8988T (cell line): ENCODE measurements at regions not wholly inside any gene's neighbourhood (a gene's known extent, or its start where the extent isn't known, plus 50 kb on each side); places are given as distances from the start of the nearest gene placed in this dataset.
A peak's percentile ranks its signal among the peaks of the same experiment; 100 is the strongest.
"Not testable (repeated sequence)": the region's sequence is repeated elsewhere in the genome, so short reads cannot be mapped to it uniquely, and the experiment has no call there.

Experiments used
- DNase-seq: peaks from one replicate; pipeline ENCODE4 v3.0.0; 2011

- DNase-seq: no peak
Measured at GRCh38 chr10:28969413-28969812, 292.1 kb downstream of the BAMBI start.

GRCh38 chr10:28970231-28970630, 292.9 kb downstream of the BAMBI start:
- DNase-seq: no peak

DNA sequence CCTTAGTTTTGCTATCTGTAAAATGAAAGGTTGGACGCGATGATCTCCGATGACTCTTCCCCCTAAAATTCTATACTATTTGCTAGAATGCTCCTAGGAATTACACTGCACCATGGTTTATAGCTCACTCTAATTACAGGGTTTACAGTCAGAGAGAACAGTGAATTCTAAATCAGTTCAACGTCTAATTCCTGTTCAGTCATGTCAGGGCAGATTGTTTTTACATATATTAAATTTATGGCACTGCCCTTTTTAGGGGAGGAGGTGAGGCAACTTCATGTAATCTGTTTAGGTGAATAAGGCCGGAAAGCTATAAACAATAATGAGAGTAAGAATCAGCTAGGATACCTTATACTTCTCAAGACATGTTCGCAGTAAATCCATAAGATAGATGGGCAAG, 293.9 kb downstream of the BAMBI start:
- DNase-seq: no peak

GRCh38 chr10:28971764-28972163, 294.4 kb downstream of the BAMBI start:
- no peak for DNase-seq

GRCh38 chr10:28973309-28973972, 296.1 kb downstream of the BAMBI start:
- no peak for DNase-seq

DNA sequence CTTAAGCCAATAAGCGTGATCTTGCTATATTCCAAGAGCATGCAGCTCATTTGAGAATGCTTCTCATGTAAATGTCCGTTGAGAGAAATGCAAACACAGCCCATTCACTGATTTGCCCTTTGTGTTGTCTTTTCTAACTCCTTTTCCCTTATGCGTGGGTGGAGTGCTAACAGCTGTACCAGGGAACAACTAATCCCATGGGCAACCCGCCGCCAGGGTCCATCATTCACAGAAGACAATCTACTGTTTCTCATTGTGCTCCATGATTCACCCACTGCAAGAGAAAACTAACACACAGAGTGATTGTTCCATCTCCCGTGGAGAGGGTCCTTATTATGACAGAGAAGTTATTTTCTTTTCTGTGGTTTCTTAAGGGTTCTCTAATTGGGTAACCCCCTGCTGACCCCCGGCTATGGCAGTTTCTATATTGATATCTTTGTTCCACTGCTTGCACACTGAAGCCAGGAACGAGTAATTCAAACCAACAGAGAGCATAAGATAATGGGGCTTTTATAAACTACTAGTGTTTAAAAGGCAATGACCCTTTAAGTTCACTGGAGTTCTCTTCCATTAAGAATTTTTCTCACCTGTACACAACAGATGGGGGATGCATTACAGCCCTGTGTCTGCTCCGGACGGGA, 298.7 kb downstream of the BAMBI start:
- no peak for DNase-seq

DNA sequence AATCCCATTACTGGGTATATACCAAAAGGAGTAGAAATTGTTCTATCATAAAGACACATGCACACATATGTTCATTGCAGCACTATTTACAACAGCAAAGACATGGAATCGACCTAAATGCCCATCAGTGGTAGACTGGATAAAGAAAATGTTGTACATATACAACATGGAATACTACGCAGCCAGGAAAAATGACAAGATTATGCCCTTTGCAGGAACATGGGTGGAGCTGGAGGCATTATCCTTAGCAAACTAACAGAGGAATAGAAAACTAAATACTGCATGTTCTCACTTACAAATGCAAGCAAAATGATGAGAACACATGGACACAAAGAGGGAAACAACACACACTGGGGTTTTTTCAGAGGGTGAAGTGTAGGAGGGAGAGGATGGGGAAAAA, 300.2 kb downstream of the BAMBI start:
- no peak for DNase-seq

DNA sequence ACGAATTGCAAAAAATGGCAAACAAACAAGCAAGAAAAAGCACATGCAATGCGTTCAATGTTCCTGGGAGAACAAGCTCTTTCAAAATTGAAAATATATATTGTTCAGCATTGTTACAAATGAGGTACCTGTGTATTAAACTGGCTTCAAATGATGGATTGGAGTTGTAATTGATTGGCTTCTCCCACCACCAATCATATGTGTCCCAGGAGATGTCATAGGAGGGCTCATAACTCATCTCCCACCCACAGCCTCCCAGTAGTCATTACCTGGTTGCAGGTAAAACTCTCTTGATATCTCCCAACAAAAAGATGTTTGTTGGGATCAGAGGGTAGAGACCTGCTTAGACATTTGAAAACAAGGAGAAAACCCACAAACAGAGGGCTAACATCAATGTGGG, 302.9 kb downstream of the BAMBI start:
- DNase-seq: no peak

DNA sequence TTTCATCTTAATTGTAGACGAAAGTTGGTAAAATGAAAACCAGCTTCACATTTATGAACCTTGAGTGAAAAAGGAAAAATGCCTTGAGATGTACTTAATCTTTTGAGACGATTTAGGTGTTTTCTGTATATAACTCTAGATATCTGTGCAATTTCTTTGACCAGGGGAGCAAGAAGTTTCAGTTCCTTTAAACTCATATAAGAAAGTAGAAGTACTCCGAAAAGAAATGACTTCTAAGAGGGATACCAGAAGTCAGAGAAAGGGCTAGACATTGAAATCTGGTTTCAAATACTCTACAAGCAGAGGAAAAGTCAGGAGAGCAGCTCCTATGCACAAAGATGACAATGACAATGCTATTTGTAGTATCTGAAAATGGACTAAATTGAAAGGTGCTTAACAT, 303.7 kb downstream of the BAMBI start:
- no peak for DNase-seq

DNA sequence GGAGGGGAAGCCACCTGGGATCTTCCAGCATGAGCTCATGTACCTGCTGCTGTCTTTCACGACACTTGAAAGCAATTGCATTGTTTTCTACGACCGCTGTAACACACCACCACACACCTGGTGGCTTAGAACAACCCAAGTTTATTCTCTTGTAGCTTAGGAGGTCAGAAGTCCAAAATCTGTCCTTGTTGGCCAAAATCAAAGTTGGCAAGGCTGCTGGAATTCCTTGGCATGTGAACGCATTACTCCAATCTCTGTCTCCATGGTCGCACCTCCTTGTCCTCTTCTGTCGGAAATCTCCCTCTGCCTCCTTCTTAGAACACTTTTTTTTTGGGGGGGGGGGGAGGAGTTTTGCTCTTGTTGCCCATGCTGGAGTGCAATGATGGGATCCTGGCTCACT, 305.7 kb downstream of the BAMBI start:
- DNase-seq: no peak

- DNase-seq: no peak
Measured at GRCh38 chr10:28983799-28984198, 305.1 kb upstream of the LYZL1 start.

- peak; percentile 22 for DNase-seq
Measured at GRCh38 chr10:28984431-28984830, 304.4 kb upstream of the LYZL1 start.

GRCh38 chr10:28985137-28985885, 303.6 kb upstream of the LYZL1 start:
- DNase-seq: no peak

- no peak for DNase-seq
Measured at GRCh38 chr10:28986117-28986792, 302.6 kb upstream of the LYZL1 start.

GRCh38 chr10:28986856-28987255, 302.0 kb upstream of the LYZL1 start:
- no peak for DNase-seq

DNA sequence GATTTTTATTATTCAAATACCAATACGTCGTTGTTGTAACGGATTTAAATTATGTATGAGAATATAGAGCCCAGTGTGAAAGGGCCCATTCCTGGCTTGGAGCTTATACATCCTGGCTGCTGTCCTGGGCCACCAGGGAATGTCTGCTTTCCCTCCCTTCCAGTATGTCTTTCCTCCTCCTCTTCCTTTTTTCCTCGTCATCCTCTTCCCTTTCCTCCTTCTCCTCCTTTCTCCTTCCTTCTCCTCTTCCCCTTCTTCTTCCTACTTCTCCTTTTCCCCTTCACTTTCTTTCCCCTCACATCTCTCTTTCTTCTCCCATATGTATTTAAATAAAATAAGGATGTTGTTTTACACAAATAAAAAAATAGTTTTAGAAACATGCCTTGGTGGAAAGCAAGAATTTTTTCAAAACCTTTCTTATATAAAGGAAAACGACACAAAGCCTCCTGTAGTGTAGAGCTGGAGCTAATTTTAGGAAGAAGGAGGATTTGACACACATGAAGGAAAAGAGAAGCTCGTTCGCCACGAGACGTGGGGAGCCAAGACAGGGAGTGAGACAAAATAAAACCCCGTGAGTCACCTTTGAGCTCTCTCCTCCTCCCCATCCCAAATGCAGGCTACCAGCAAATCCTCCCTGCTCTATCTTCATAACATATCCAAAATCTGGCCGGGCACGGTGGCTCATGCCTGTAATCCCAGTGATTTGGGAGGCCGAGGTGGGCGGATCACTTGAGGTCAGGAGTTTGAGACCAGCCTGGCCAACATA, 301.1 kb upstream of the LYZL1 start:
- DNase-seq: no peak

GRCh38 chr10:28988980-28989379, 299.9 kb upstream of the LYZL1 start:
- no peak for DNase-seq

DNA sequence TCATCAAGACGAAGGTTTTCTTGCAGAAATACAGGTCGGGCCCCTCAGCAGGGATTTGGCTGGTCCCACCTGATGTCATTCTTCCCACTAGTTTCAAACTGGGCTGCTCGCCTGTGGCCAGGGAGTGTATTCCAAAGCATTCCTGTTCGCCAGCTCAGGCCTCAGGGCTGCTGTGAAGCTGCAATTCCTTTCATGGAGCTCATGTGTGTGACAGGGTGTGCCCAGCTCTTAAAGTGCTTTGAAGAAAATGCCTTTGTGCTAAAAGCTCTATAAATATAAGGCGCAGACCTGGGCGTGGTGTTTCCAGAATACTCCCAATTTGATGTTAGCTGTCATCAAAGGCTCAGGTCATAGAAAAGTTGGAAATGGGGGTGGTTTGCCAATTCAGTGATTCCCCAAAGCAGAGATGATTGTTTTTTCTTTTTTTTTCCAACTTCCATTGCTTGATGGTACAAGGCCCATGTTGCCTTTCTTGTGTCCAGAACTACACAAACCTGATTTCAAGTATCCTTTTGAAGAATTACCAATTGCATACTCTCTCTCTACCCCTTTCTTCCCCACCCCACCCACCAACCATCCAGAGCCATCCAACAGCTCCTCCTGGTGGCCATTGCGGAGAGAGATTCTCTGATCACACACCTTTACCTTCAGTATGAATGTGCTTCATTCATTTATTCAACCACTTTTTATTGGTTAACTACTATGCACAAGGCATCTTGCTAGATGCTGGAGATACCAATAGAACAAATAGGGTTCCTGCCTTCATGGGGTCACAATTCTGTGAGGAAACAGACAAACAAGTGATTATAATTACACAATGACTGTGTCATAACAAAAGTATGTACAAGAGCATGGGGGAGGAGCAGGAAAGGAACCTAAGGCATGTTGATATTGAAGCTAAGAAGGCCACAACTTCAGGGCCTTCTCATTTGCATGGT, 297.3 kb upstream of the LYZL1 start:
- peak; percentile 26 for DNase-seq

DNA sequence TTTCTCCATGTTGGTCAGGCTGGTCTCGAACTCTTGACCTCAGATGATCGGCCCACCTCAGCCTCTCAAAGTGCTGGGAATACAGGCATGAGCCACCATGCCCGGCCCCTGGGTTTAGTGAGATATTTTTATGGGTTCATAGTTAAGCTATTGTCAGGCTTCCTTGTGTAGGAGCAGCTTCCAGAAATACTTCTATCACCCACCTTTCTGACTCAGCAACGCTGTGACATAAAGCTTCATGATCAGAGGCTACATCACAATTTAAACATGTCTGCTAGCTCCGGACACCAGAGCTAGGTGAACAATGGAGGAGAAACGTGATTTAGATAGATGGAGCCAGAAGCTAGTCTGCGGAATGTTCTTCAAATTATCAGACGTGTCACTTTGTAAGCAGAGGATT, 295.8 kb upstream of the LYZL1 start:
- no peak for DNase-seq

GRCh38 chr10:28993861-28994260, 295.0 kb upstream of the LYZL1 start:
- no peak for DNase-seq

DNA sequence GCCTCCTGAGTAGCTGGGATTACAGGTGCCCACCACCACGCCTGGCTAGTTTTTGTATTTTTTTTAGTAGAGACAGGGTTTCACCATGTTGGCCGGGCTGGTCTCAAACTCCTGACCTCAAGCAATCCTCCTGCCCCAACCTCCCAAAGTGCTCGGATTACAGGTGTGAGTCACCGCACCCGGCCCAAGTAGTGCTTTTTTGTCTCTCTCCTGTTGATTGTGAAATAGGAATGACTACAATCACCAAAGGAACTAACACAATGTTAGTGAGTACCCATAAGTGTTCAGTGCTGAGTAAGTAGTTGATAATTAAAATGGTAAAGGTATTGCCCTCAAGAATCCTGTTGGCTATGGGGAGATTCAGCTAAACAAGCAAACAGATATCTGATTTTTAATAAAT, 294.1 kb upstream of the LYZL1 start:
- DNase-seq: not testable (repeated sequence)

GRCh38 chr10:28995497-28995896, 293.4 kb upstream of the LYZL1 start:
- DNase-seq: no peak
